GM12864 (cell line): ENCODE measurements at regions not wholly inside any gene's neighbourhood (a gene's known extent, or its start where the extent isn't known, plus 50 kb on each side); places are given as distances from the start of the nearest gene placed in this dataset.

Experiments used
- DNase-seq: peaks from one replicate; pipeline ENCODE4 v3.0.0-alpha.2; 2011; ENCODE audit warnings: low read depth
- H3K4me3 ChIP-seq: 2 replicates; pipeline ENCODE4 v1.5.1; 2011; ENCODE audit warnings: mild to moderate bottlenecking, low read depth, low read length, control low read depth
- CTCF ChIP-seq: IDR thresholded peaks from 2 replicates; pipeline ENCODE4 v1.5.1; 2011; ENCODE audit warnings: low read depth, mild to moderate bottlenecking, moderate library complexity, low read length, control low read depth, inconsistent platforms; ENCODE audit errors: missing control alignments

GRCh38 chr3:170739410-170739809 is 130.6 kb downstream of the RPL22L1 start:
- no peak overlapping the region for H3K4me3 ChIP-seq
- no peak for TF ChIP-seq CTCF
- DNase-seq: no peak

GRCh38 chr3:170738766-170739165 is 131.2 kb downstream of the RPL22L1 start:
- TF ChIP-seq CTCF: no peak
- DNase-seq: no peak
- H3K4me3 ChIP-seq: no peak overlapping the region

GRCh38 chr3:170737498-170738162 is 132.4 kb downstream of the RPL22L1 start:
- H3K4me3 ChIP-seq: no peak overlapping the region
- DNase-seq: no peak
- TF ChIP-seq CTCF: no peak

- TF ChIP-seq CTCF: no peak
- DNase-seq: no peak
- no peak overlapping the region for H3K4me3 ChIP-seq
Observed at GRCh38 chr3:170735821-170736220, 134.2 kb downstream of the RPL22L1 start.

- no peak for DNase-seq
- no peak for TF ChIP-seq CTCF
- H3K4me3 ChIP-seq: no peak overlapping the region
Observed at GRCh38 chr3:170734735-170735065, 135.3 kb downstream of the RPL22L1 start.

- no peak for DNase-seq
- no peak for TF ChIP-seq CTCF
- H3K4me3 ChIP-seq: no peak overlapping the region
Observed at GRCh38 chr3:170734043-170734734, 135.8 kb downstream of the RPL22L1 start.
